Tibial nerve (tissue), 3 donors: ENCODE measurements at regions not wholly inside any gene's neighbourhood (a gene's known extent, or its start where the extent isn't known, plus 50 kb on each side); places are given as distances from the start of the nearest gene placed in this dataset.

Experiments used
- CTCF ChIP-seq, 5 experiments: fragments of 200-600 bp in 3 of 5; fragments of 450-650 bp in 2 of 5; sonication (generic) in 3 of 5; IDR thresholded peaks; one replicate each; pipeline ENCODE4 v1.5.1; 2016 to 2019; ENCODE audit warnings: antibody characterized with exemption in 5 of 5, mild to moderate bottlenecking in 3 of 5, moderate library complexity in 2 of 5
- POLR2A ChIP-seq, 2 donors: fragments of 450-650 bp; IDR thresholded peaks; one replicate each; pipeline ENCODE4 v1.6.1; 2017; ENCODE audit warnings: antibody characterized with exemption in 2 of 2, mild to moderate bottlenecking in 2 of 2, moderate library complexity in 2 of 2

GRCh38 chr18:24544949-24545348, 84.5 kb downstream of the HRH4 start:
- TF ChIP-seq CTCF (IDR thresholded peaks at IDR 0.05) (no peak), POLR2A (IDR thresholded peaks at IDR 0.05) (no peak)
